Naive thymus-derived CD4-positive, alpha-beta T cell (primary cell): ENCODE measurements at regions not wholly inside any gene's neighbourhood (a gene's known extent, or its start where the extent isn't known, plus 50 kb on each side); places are given as distances from the start of the nearest gene placed in this dataset.

Experiments used
- ATAC-seq: fragments of 150-1000 bp; cut with Tn5 transposase; 2 replicates; pipeline ENCODE4 v1.10.0; 2021; ENCODE audit warnings: mild to moderate bottlenecking, moderate library complexity
- CTCF ChIA-PET: fragments of 350-600 bp; sonication (Branson Sonifier 250); formaldehyde crosslinking; loops from one replicate; lab custom pipeline; 2021; ENCODE audit warnings: antibody characterized with exemption; lab: Charles Lee
- POLR2A ChIA-PET: fragments of 350-600 bp; sonication (Branson Sonifier 250); formaldehyde crosslinking; loops from one replicate; lab custom pipeline; 2021; ENCODE audit warnings: antibody characterized with exemption, inconsistent platforms; lab: Charles Lee
- DNase-seq, 9 donors: peaks; one replicate each; pipeline versions ENCODE4 v3.0.0 to v3.0.0-alpha.2; 2020 to 2022; ENCODE audit warnings: mixed read lengths in 1 of 9
- H3K27ac ChIP-seq: one replicate; pipeline ENCODE4 v1.7.0; 2013; ENCODE audit warnings: mild to moderate bottlenecking, low read depth, low read length, moderate library complexity
- H3K27me3 ChIP-seq, 2 donors: one replicate each; pipeline ENCODE4 v1.7.0; 2013; ENCODE audit warnings: low read length in 2 of 2, mild to moderate bottlenecking in 2 of 2, moderate library complexity in 2 of 2; ENCODE audit not compliant: control insufficient read depth in 2 of 2, insufficient read depth in 2 of 2
- H3K36me3 ChIP-seq, 3 experiments: 1 replicate in 2 of 3; 2 replicates in 1 of 3; pipeline ENCODE4 v1.7.0; 2013; ENCODE audit warnings: low read length in 3 of 3, mild to moderate bottlenecking in 3 of 3, moderate library complexity in 1 of 3; ENCODE audit not compliant: insufficient read depth in 3 of 3, control insufficient read depth in 2 of 3
- H3K4me1 ChIP-seq, 2 donors: one replicate each; pipeline ENCODE4 v1.7.0; 2013; ENCODE audit warnings: low read length in 2 of 2, mild to moderate bottlenecking in 2 of 2, moderate library complexity in 1 of 2; ENCODE audit not compliant: control insufficient read depth in 2 of 2, insufficient read depth in 2 of 2
- H3K4me3 ChIP-seq: 2 replicates; pipeline ENCODE4 v1.7.0; 2013; ENCODE audit warnings: mild to moderate bottlenecking, low read length
- H3K9me3 ChIP-seq, 3 experiments: 1 replicate in 2 of 3; 2 replicates in 1 of 3; pipeline ENCODE4 v1.7.0; 2013; ENCODE audit warnings: low read length in 3 of 3; ENCODE audit not compliant: control insufficient read depth in 2 of 3
- H3K27ac Mint-ChIP-seq, 9 donors: one replicate each; pipeline ENCODE4 v1.8.0; 2020 to 2022; ENCODE audit warnings: mixed read lengths in 9 of 9, mild to moderate bottlenecking in 8 of 9, moderate library complexity in 5 of 9, inconsistent platforms in 2 of 9
- H3K27me3 Mint-ChIP-seq, 5 donors: one replicate each; pipeline ENCODE4 v1.8.0; 2021 to 2022; ENCODE audit warnings: mixed read lengths in 5 of 5, mild to moderate bottlenecking in 1 of 5
- H3K36me3 Mint-ChIP-seq, 5 donors: one replicate each; pipeline ENCODE4 v1.8.0; 2020 to 2022; ENCODE audit warnings: mixed read lengths in 5 of 5, mild to moderate bottlenecking in 3 of 5, inconsistent platforms in 1 of 5
- H3K4me1 Mint-ChIP-seq, 7 donors: one replicate each; pipeline ENCODE4 v1.8.0; 2020 to 2022; ENCODE audit warnings: mixed read lengths in 7 of 7, mild to moderate bottlenecking in 3 of 7, inconsistent platforms in 1 of 7
- H3K4me3 Mint-ChIP-seq, 10 donors: one replicate each; pipeline ENCODE4 v1.8.0; 2020 to 2022; ENCODE audit warnings: mild to moderate bottlenecking in 10 of 10, mixed read lengths in 10 of 10, moderate library complexity in 6 of 10, inconsistent platforms in 2 of 10
- H3K9me3 Mint-ChIP-seq, 11 donors: one replicate each; pipeline ENCODE4 v1.8.0; 2020 to 2022; ENCODE audit warnings: mixed read lengths in 11 of 11, mild to moderate bottlenecking in 4 of 11, inconsistent platforms in 1 of 11, moderate library complexity in 1 of 11
- intact Hi-C, 2 donors: fragments of 100-400 bp; cut with micrococcal nuclease; formaldehyde crosslinking; loops; one replicate each; pipeline ENCODE4 v1.15.1; 2023

DNA sequence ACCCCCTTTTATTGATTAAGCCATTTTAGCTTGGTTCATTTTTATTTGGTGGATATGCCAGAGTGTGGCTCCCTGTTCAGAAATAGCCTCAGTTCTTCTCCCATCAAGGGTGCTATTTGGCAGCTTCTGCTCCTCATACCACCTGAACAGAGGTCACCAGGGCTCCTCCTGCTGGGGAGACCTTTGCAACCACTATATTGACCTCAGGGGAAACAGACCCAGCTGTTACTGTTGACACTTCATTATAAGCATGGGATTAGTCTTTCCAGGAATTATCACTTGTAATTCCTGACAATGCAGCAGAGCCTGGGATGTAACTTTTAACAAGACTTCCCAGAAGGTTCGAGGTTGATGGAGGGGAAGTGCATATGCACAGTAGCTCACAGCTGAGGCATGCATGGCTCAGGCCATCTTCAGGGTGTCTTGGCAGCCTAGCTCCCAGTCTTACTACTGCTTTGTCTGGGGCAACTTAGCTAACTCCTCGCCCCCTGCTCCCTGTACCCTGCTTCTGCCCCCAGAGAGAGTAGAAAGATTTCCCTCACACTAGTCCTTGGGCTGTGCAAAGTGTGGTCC is 239.4 kb upstream of the SPRED2 start:
- Histone ChIP-seq H3K9me3 (peaks cover 0 to 15% (median 0%) of the 10 kb centered on the region in 3 experiments), H3K36me3 (no peaks in the 10 kb centered on the region), H3K4me3 (no peak overlapping the region), H3K27ac (no peak overlapping the region), H3K4me1 (no peaks in the 10 kb centered on the region), H3K27me3 (no peaks in the 10 kb centered on the region)
- ATAC-seq (no peak), DNase-seq (no peak)
- Mint-ChIP-seq H3K27ac (no peak overlapping the region), H3K9me3 (peaks cover 4 to 34% (median 24%) of the 10 kb centered on the region in 11 donors), H3K4me1 (no peaks in the 10 kb centered on the region), H3K36me3 (peaks cover 0 to 10% (median 0%) of the 10 kb centered on the region in 5 donors), H3K4me3 (no peak overlapping the region), H3K27me3 (peaks cover 3 to 27% (median 19%) of the 10 kb centered on the region in 5 donors)
- CTCF ChIA-PET = no interaction called here
- POLR2A ChIA-PET = no interaction called here
- intact Hi-C loops = no loop called here

- POLR2A ChIA-PET = no interaction called here
- H3K9me3 Mint-ChIP-seq = peaks cover 5 to 28% (median 17%) of the 10 kb centered on the region in 11 donors
- peaks cover 3 to 35% (median 7%) of the 10 kb centered on the region in 5 donors for H3K27me3 Mint-ChIP-seq
Measured at GRCh38 chr2:65669574-65669973, 237.2 kb upstream of the SPRED2 start.

DNA sequence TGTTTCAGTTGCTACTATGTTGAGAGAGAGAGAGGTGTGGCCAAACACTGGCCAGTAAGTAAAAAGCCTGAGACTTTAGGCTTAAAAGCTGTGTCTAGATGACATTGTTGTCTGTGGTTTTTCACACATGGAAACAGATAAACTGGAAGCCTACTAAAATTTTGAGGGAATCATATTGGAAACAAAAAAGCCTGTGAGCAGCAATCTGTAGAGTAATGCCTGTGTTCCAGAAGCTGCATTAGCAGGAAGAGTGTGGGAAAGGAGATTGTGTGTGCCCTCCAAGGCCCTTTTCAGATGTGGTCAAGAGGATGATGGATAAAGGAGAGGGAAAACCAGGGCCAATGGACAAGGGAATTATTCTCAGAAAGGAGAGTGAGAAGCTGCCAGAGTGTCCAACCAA is 236.3 kb upstream of the SPRED2 start:
- no peak overlapping the region for H3K4me3 Mint-ChIP-seq
- peaks cover 3 to 34% (median 10%) of the 10 kb centered on the region in 5 donors for H3K27me3 Mint-ChIP-seq
- peaks cover 0 to 9% (median 0%) of the 10 kb centered on the region in 7 donors for H3K4me1 Mint-ChIP-seq

More at GRCh38 chr2:65669574-65669973, 237.2 kb upstream of the SPRED2 start:
- Histone ChIP-seq H3K4me1 (no peaks in the 10 kb centered on the region), H3K9me3 (peaks cover 0 to 15% (median 0%) of the 10 kb centered on the region in 3 experiments), H3K27ac (no peak overlapping the region), H3K4me3 (no peak overlapping the region), H3K36me3 (no peaks in the 10 kb centered on the region), H3K27me3 (no peaks in the 10 kb centered on the region)
- DNase-seq (no peak), ATAC-seq (no peak)
- CTCF ChIA-PET = no interaction called here
- Mint-ChIP-seq H3K4me1 (peaks cover 0 to 9% (median 0%) of the 10 kb centered on the region in 7 donors), H3K4me3 (no peak overlapping the region), H3K27ac (no peak overlapping the region), H3K36me3 (peaks cover 0 to 10% (median 0%) of the 10 kb centered on the region in 5 donors)
- intact Hi-C loops = no loop called here

DNA sequence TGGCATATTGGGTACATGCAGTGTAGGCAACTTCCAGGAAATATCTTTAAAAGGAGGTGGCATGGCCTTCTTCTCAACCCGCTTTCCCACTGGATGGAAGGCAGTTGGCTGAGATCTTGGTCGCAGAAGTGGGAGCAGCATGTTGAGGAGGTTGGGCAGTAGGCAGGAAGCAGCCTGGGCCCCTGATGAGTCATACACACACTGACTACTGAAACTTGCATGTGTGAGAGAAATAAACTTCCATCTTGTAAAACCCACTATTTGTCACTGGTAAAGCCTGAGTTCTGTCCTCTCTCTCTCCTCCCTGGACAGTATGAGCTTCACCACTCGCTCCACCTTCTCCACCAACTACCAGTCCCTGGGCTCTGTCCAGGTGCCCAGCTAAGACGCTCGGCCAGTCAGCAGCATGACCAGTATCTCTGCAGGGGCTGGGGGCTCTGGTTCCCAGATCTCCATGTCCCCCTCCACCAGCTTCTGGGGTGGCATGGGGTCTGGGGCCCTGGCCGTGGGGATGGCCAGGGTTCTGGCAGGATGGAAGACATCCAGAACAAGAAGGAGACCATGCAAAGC is 233.8 kb upstream of the SPRED2 start:
- Histone ChIP-seq H3K9me3 (peaks cover 0 to 15% (median 0%) of the 10 kb centered on the region in 3 experiments), H3K4me3 (no peak overlapping the region), H3K4me1 (no peaks in the 10 kb centered on the region), H3K36me3 (no peaks in the 10 kb centered on the region), H3K27me3 (no peaks in the 10 kb centered on the region), H3K27ac (no peak overlapping the region)
- H3K36me3 Mint-ChIP-seq = peaks cover 0 to 10% (median 0%) of the 10 kb centered on the region in 5 donors
- DNase-seq (no peak), ATAC-seq (no peak)
- peak overlapping the region in 1 of 10 donors; percentile 11 for H3K4me3 Mint-ChIP-seq
- H3K9me3 Mint-ChIP-seq = peaks cover 5 to 24% (median 17%) of the 10 kb centered on the region in 11 donors
- POLR2A ChIA-PET = no interaction called here
- peaks cover 2 to 41% (median 19%) of the 10 kb centered on the region in 5 donors for H3K27me3 Mint-ChIP-seq
- CTCF ChIA-PET = no interaction called here
- intact Hi-C loops = no loop called here
- H3K4me1 Mint-ChIP-seq = peaks cover 0 to 9% (median 0%) of the 10 kb centered on the region in 7 donors
- no peak overlapping the region for H3K27ac Mint-ChIP-seq

More for the DNA sequence above, 236.3 kb upstream of the SPRED2 start:
- ChIA-PET CTCF (no interaction called here), POLR2A (no interaction called here)
- intact Hi-C loops = no loop called here
- Histone ChIP-seq H3K27ac (no peak overlapping the region), H3K9me3 (peaks cover 0 to 15% (median 0%) of the 10 kb centered on the region in 3 experiments), H3K27me3 (no peaks in the 10 kb centered on the region), H3K4me1 (no peaks in the 10 kb centered on the region), H3K4me3 (no peak overlapping the region), H3K36me3 (no peaks in the 10 kb centered on the region)
- H3K9me3 Mint-ChIP-seq = peaks cover 5 to 24% (median 17%) of the 10 kb centered on the region in 11 donors
- ATAC-seq (no peak), DNase-seq (no peak)
- peaks cover 0 to 10% (median 0%) of the 10 kb centered on the region in 5 donors for H3K36me3 Mint-ChIP-seq
- no peak overlapping the region for H3K27ac Mint-ChIP-seq

GRCh38 chr2:65664931-65665330 is 232.5 kb upstream of the SPRED2 start:
- intact Hi-C loops = no loop called here
- H3K9me3 ChIP-seq = peaks cover 0 to 15% (median 0%) of the 10 kb centered on the region in 3 experiments
- H3K27ac ChIP-seq = no peak overlapping the region
- ChIA-PET POLR2A (no interaction called here), CTCF (no interaction called here)
- H3K27ac Mint-ChIP-seq = no peak overlapping the region
- peaks cover 0 to 10% (median 0%) of the 10 kb centered on the region in 5 donors for H3K36me3 Mint-ChIP-seq
- H3K27me3 ChIP-seq = no peaks in the 10 kb centered on the region
- H3K4me1 Mint-ChIP-seq = peaks cover 0 to 9% (median 0%) of the 10 kb centered on the region in 7 donors
- ATAC-seq = no peak
- no peaks in the 10 kb centered on the region for H3K4me1 ChIP-seq
- no peak overlapping the region for H3K4me3 ChIP-seq
- H3K27me3 Mint-ChIP-seq = peaks cover 2 to 41% (median 17%) of the 10 kb centered on the region in 5 donors
- no peaks in the 10 kb centered on the region for H3K36me3 ChIP-seq
- no peak for DNase-seq
- H3K4me3 Mint-ChIP-seq = no peak overlapping the region
- peaks cover 5 to 24% (median 17%) of the 10 kb centered on the region in 11 donors for H3K9me3 Mint-ChIP-seq

- Histone ChIP-seq H3K27ac (no peak overlapping the region), H3K4me1 (no peaks in the 10 kb centered on the region), H3K27me3 (no peaks in the 10 kb centered on the region), H3K4me3 (no peak overlapping the region), H3K9me3 (peaks cover 0 to 8% (median 0%) of the 10 kb centered on the region in 3 experiments), H3K36me3 (no peaks in the 10 kb centered on the region)
- Mint-ChIP-seq H3K4me1 (peaks cover 0 to 9% (median 0%) of the 10 kb centered on the region in 7 donors), H3K9me3 (peaks cover 5 to 18% (median 11%) of the 10 kb centered on the region in 11 donors), H3K27me3 (peaks cover 2 to 37% (median 19%) of the 10 kb centered on the region in 5 donors), H3K27ac (no peak overlapping the region), H3K4me3 (no peak overlapping the region), H3K36me3 (peaks cover 0 to 5% (median 0%) of the 10 kb centered on the region in 5 donors)
- ATAC-seq (no peak), DNase-seq (no peak)
- POLR2A ChIA-PET = no interaction called here
- CTCF ChIA-PET = no interaction called here
- intact Hi-C loops = no loop called here
Measured at GRCh38 chr2:65663831-65664407, 231.5 kb upstream of the SPRED2 start.
